ENCODE measurements at regions not wholly inside any gene's neighbourhood (a gene's known extent, or its start where the extent isn't known, plus 50 kb on each side); places are given as distances from the start of the nearest gene placed in this dataset.

DNA sequence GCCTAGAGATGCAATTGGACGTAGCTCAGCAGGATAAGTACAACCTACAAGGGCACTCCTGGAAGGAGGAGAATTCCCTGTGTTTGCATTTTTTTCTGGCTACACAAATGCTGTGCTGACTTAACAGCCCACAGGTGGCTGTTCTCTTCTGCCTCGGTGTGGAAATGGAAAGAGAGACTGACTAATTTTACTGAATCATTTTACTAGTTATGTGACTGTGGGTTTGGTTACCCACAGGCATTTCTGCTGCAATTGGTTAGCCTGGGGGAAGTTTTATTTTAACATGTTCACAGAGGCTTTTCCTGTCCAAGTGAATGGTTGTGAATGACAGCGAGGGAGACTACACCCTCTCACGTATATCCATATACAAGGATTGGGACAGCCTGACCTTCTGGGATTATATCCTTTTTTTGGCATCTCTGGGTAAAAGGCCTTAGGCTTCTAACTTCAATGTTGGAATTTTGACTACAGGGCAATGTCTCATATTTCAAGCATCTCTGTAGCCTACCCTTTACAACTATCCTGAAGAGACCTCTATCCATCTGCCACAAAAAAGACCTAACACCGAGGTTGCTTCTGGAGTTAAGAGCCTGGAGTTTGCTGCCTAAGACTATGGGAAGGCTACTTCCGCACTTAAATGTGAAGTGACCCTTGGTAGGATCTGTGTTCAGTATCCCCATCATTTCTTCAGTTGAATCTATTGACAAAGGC lies 67.2 kb upstream of the TP63 start:
- no peak for DNase-seq

GRCh38 chr3:189566550-189567130 lies 64.5 kb upstream of the TP63 start:
- DNase-seq: no peak

DNA sequence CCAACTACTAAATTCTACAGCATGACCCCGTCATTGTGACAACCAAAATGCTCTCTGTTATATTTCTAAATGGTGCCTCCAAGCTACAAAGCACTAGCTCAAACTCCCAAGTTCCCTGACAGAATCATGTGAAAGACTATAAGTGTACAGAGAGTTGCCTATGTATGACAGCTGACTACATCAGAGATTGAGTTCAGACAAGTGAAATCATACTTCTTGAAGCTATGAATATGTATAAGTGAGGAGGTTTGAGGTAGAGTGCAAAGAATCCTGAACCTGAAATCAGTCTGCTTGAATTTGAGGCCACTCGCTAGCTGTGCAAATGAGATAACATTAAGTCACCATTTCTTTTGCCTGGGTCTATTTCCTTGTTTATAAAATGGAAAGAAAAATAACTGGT lies 63.9 kb upstream of the TP63 start:
- no peak for DNase-seq

GRCh38 chr3:189567766-189568420 lies 63.3 kb upstream of the TP63 start:
- no peak for DNase-seq

DNA sequence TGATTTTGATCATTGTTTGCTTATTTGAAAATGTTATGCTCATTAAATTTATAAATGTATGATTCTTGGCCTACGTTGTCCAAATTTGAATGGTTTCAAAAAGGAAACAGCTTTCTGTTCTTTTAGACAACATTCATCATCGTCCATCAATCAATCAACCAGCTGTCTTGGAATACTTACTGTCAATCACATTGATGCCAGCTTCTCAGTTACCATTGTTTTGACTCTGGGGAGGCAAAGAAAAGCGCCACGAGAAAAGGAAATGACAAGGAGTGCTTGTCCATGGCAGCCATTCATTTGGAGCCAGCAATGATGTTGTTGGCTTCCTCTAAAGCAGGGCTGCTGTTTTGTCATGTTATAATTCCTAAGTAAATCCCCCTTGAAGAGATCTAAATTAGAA lies 62.2 kb upstream of the TP63 start:
- DNase-seq: no peak

DNA sequence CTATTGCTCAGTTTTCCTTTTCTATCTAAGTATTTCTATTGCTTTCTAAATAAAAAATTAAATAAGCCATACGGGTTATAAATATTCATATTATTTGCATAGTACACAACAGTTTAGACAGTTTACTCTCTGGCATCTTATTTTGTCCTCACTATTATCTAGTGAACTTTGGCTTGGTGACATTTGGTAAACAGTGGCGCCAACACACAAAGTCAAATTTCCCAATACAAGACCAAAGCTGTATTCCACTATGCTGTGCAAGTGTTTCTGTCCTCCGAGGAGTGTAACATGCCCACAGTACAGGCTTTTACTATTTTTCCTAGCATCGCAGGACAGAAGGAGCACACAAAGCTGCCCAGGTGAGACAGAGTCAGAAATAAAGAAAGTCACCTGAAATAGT lies 61.7 kb upstream of the TP63 start:
- no peak for DNase-seq

DNA sequence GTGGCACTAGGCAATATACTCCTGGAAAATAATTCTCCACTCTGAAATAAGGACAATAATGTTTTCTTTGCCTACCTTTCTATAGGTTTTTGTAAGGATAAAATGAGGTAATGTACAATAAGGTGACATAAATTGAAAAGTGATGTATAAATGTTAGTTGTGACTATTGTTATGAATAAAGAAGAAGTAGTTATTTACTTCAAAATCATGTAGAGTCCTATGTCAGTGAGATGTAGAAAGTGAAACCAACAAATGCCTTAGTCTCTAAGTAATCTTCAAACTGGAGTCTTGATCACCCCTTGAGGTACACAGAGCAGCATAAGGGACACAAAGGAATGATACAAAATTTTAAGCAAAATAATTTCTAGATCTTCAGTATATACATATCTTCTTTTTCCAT lies 60.3 kb upstream of the TP63 start:
- no peak for DNase-seq

- no peak for DNase-seq
Measured at GRCh38 chr3:189572249-189572648, 58.9 kb upstream of the TP63 start.

GRCh38 chr3:189573004-189573403 lies 58.2 kb upstream of the TP63 start:
- no peak for DNase-seq

- DNase-seq: no peak
Measured at GRCh38 chr3:189576486-189576885, 54.7 kb upstream of the TP63 start.

DNA sequence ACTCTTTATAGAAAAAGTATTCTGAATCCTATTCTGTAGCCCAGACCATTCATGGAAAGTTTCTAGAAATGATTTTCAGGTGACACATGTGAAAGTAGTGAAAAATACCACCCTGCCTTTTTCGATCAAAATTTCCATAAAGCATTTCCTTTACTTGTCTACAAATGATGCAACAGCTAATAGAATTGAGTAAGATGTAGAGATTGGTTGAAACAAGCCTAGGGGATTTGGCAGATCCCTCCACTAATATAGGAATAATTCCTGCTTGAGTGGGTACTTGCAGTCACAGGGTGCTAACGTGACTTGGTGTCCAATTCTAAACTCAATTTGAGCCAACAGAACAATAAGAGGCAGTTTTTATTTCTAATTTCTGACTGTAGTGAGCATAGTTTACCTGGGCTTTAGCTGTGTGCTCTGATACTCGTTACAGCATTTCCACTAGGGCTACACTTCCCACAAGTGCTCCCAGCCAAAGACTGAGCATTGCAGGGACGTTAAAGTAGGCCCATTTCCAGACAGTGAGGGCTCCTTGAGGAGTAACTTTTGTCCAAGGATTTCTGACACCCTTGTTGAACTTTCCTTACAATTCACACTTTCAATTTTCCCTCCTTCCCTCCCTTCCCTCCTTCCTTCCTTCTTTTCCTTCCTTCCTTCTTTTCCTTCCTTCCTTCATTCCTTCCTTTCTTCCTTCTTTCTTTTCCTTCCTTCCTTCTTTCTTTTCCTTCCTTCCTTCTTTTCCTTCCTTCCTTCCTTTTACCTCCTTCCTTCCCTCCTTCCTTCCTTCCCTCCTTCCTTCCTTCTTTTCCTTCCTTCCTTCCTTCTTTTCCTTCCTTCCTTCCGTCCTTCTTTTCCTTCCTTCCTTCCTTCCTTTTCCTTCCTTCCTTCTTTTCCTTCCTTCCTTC lies 53.9 kb upstream of the TP63 start:
- no peak for DNase-seq

GRCh38 chr3:189580190-189580589 lies 51.0 kb upstream of the TP63 start:
- no peak for DNase-seq
